Lung (tissue), 11 donors: ENCODE measurements at regions not wholly inside any gene's neighbourhood (a gene's known extent, or its start where the extent isn't known, plus 50 kb on each side); places are given as distances from the start of the nearest gene placed in this dataset.

ENCODE experiments used
- ATAC-seq: fragments of 200-7000 bp; cut with Tn5 transposase; one replicate; pipeline ENCODE4 v1.9.1; 2020; ENCODE audit warnings: moderate number of reproducible peaks; ENCODE audit not compliant: insufficient read depth, low FRiP score
- DNase-seq, 3 donors: peaks; one replicate each; pipeline ENCODE4 v3.0.0-alpha.2; 2013 to 2017
- H3K27ac ChIP-seq, 2 donors: one replicate each; pipeline ENCODE4 v1.5.1; 2013; ENCODE audit warnings: mild to moderate bottlenecking in 2 of 2, moderate library complexity in 2 of 2, control low read depth in 1 of 2, inconsistent platforms in 1 of 2, low read depth in 1 of 2, low read length in 1 of 2
- H3K27me3 ChIP-seq, 3 donors: one replicate each; pipeline ENCODE4 v1.5.1; 2013; ENCODE audit warnings: low read length in 2 of 3; ENCODE audit not compliant: control insufficient read depth in 3 of 3, insufficient read depth in 3 of 3
- H3K36me3 ChIP-seq, 4 donors: one replicate each; pipeline ENCODE4 v1.5.1; 2013; ENCODE audit warnings: low read length in 4 of 4, mild to moderate bottlenecking in 1 of 4, moderate library complexity in 1 of 4; ENCODE audit not compliant: control insufficient read depth in 4 of 4, insufficient read depth in 4 of 4
- H3K4me1 ChIP-seq, 5 donors: one replicate each; pipeline ENCODE4 v1.5.1; 2013; ENCODE audit warnings: low read length in 5 of 5, mild to moderate bottlenecking in 2 of 5, moderate library complexity in 1 of 5; ENCODE audit not compliant: control insufficient read depth in 5 of 5, insufficient read depth in 5 of 5
- H3K4me3 ChIP-seq: one replicate; pipeline ENCODE4 v1.5.1; 2013; ENCODE audit warnings: mild to moderate bottlenecking, control low read depth, moderate library complexity
- H3K9ac ChIP-seq, 2 donors: one replicate each; pipeline ENCODE4 v1.5.1; 2013; ENCODE audit warnings: low read length in 2 of 2, control low read depth in 1 of 2; ENCODE audit not compliant: insufficient read depth in 1 of 2
- H3K9me3 ChIP-seq, 4 donors: one replicate each; pipeline ENCODE4 v1.5.1; 2013; ENCODE audit warnings: low read length in 3 of 4, mild to moderate bottlenecking in 1 of 4, moderate library complexity in 1 of 4; ENCODE audit not compliant: control insufficient read depth in 4 of 4, insufficient read depth in 3 of 4
- CTCF ChIP-seq: IDR thresholded peaks from 2 replicates; pipeline ENCODE4 v1.5.1; 2012; ENCODE audit warnings: mild to moderate bottlenecking; ENCODE audit errors: control extremely low read depth, extremely low read depth
- WGBS, 2 donors: extraction: QIAGEN DNeasy Blood & Tissue Kit; methylation state at CpG; one replicate each; pipeline ENCODE4 v1.1.7; 2013; 5-methylcytosine and 5-hydroxymethylcytosine counted together
- donor health status: control.
- donor health status: control.
- donor health status: Bipolar disorder and iron deficiency.
- donor health status: healthy.
- donor health status: DM: yes; HTN: yes; CAD: no.

- WGBS, 2 donors: 49 to 57% methylated on average over 6 of the region's 6 CpGs
- Histone ChIP-seq H3K27me3 (no peaks in the 10 kb centered on the region), H3K4me3 (no peak overlapping the region), H3K9ac (no peak overlapping the region), H3K4me1 (peaks cover 0 to 29% (median 0%) of the 10 kb centered on the region in 5 donors), H3K27ac (no peak overlapping the region), H3K36me3 (no peaks in the 10 kb centered on the region), H3K9me3 (peaks cover 0 to 2% (median 0%) of the 10 kb centered on the region in 4 donors)
- no peak for TF ChIP-seq CTCF
- DNase-seq: peak; percentile 66 to 86 (median 79)
- no peak for ATAC-seq
Measured at GRCh38 chr20:4490606-4491280, 195.5 kb upstream of the PRNP start.

DNA sequence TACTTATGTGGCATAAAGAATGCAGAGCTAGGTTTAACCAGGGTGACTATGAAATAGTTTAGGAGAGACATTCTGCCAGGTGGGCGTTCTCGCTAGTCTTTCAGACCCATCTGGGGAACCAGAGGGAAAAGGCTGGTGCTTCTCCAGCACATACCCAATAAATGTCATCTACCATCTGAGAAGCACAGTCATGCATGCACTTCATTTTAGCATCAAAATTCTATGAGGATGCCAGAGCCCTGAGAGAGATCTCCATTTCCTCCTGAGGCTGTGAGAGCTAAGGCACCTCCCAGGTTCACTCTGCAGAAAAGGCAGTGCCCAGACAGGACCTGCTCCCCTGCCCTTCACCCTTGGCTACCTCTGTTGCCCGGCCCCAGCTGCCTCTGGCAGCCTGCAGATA, 196.2 kb upstream of the PRNP start:
- DNase-seq: peak in 1 of 3 donors; percentile 19
- no peak overlapping the region for H3K4me3 ChIP-seq
- H3K4me1 ChIP-seq: peaks cover 0 to 35% (median 0%) of the 10 kb centered on the region in 5 donors
- peaks cover 0 to 2% (median 0%) of the 10 kb centered on the region in 4 donors for H3K9me3 ChIP-seq
- H3K36me3 ChIP-seq: no peaks in the 10 kb centered on the region
- no peak for ATAC-seq
- TF ChIP-seq CTCF: no peak
- H3K27ac ChIP-seq: no peak overlapping the region
- H3K27me3 ChIP-seq: no peaks in the 10 kb centered on the region
- H3K9ac ChIP-seq: no peak overlapping the region
- WGBS, 2 donors: 81 to 84% methylated on average over 3 of the region's 3 CpGs

GRCh38 chr20:4488407-4489339, 197.6 kb upstream of the PRNP start:
- DNase-seq: no peak
- no peak for ATAC-seq
- no peak overlapping the region for H3K27ac ChIP-seq
- no peak for TF ChIP-seq CTCF
- 90 to 91% methylated on average over 9 of the region's 9 CpGs for WGBS, 2 donors
- H3K4me3 ChIP-seq: no peak overlapping the region
- no peak overlapping the region for H3K9ac ChIP-seq
- peaks cover 0 to 2% (median 0%) of the 10 kb centered on the region in 4 donors for H3K9me3 ChIP-seq
- H3K27me3 ChIP-seq: no peaks in the 10 kb centered on the region
- H3K36me3 ChIP-seq: no peaks in the 10 kb centered on the region
- peaks cover 0 to 47% (median 1%) of the 10 kb centered on the region in 5 donors for H3K4me1 ChIP-seq
